Vagina (tissue), 2 donors: ENCODE measurements at regions not wholly inside any gene's neighbourhood (a gene's known extent, or its start where the extent isn't known, plus 50 kb on each side); places are given as distances from the start of the nearest gene placed in this dataset.
"Not testable (repeated sequence)": the region's sequence is repeated elsewhere in the genome, so short reads cannot be mapped to it uniquely, and the experiment has no call there.

ENCODE experiments used
- POLR2AphosphoS5 ChIP-seq, 2 donors: sonication (generic); formaldehyde crosslinking; IDR thresholded peaks; one replicate each; pipeline ENCODE4 v1.9.0; 2017; ENCODE audit warnings: antibody characterized with exemption in 2 of 2, mild to moderate bottlenecking in 2 of 2, low read depth in 1 of 2; ENCODE audit not compliant: insufficient read depth in 1 of 2
- TF ChIP-seq, protein P1 (sequence below), 3 experiments: fragments of 450-650 bp in 2 of 3; fragments of 200-600 bp in 1 of 3; sonication (generic) in 1 of 3; IDR thresholded peaks; one replicate each; pipeline ENCODE4 v1.5.1; 2017 to 2019; ENCODE audit warnings: antibody characterized with exemption in 3 of 3, mild to moderate bottlenecking in 2 of 3, moderate library complexity in 2 of 3

DNA sequence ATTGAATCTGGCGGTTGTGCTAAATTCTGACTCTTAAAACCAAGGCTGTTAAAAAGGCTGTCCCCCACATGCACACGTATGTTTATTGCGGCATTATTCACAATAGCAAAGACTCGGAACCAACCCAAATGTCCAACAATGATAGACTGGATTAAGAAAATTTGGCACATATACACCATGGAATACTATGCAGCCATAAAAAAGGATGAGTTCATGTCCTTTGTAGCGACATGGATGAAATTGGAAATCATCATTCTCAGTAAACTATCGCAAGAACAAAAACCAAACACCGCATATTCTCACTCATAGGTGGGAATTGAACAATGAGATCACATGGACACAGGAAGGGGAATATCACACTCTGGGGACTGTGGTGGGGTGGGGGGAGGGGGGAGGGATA lies 65.4 kb downstream of the COPRS start:
- TF ChIP-seq, protein P1, sequence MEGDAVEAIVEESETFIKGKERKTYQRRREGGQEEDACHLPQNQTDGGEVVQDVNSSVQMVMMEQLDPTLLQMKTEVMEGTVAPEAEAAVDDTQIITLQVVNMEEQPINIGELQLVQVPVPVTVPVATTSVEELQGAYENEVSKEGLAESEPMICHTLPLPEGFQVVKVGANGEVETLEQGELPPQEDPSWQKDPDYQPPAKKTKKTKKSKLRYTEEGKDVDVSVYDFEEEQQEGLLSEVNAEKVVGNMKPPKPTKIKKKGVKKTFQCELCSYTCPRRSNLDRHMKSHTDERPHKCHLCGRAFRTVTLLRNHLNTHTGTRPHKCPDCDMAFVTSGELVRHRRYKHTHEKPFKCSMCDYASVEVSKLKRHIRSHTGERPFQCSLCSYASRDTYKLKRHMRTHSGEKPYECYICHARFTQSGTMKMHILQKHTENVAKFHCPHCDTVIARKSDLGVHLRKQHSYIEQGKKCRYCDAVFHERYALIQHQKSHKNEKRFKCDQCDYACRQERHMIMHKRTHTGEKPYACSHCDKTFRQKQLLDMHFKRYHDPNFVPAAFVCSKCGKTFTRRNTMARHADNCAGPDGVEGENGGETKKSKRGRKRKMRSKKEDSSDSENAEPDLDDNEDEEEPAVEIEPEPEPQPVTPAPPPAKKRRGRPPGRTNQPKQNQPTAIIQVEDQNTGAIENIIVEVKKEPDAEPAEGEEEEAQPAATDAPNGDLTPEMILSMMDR (IDR thresholded peaks at IDR 0.05): not testable (repeated sequence)
- TF ChIP-seq POLR2AphosphoS5 (IDR thresholded peaks at IDR 0.05; ENCODE audit: insufficient read depth in 1 of 2, low read depth in 1 of 2): not testable (repeated sequence)
